IMR-90 (cell line): ENCODE measurements at regions not wholly inside any gene's neighbourhood (a gene's known extent, or its start where the extent isn't known, plus 50 kb on each side); places are given as distances from the start of the nearest gene placed in this dataset.

Experiments
- ATAC-seq: fragments of 200-7000 bp; cut with Tn5 transposase; 2 replicates; pipeline ENCODE4 v1.9.1; 2020; ENCODE audit warnings: low read depth, mild to moderate bottlenecking, moderate library complexity
- BruUV-seq: library from RNA; stranded (reverse); fragments of 400-500 nt; replicated peaks from 2 replicates; lab custom pipeline; 2021; lab: Mats Ljungman, UMichigan
- CTCF ChIA-PET: fragments of 300-600 bp; formaldehyde crosslinking; extraction: SDS; loops from one replicate; lab custom pipeline; 2021; ENCODE audit warnings: antibody characterized with exemption; lab: Yijun Ruan, JAX
- POLR2A ChIA-PET: fragments of 300-600 bp; sonication (Branson Sonifier 250); formaldehyde crosslinking; loops from one replicate; lab custom pipeline; 2022; ENCODE audit warnings: antibody characterized with exemption; ENCODE audit not compliant: unreplicated experiment; lab: Charles Lee
- DNase-seq: peaks from one replicate; pipeline ENCODE4 v3.0.0; 2013
- H2AFZ ChIP-seq: replicated peaks from 2 replicates; pipeline ENCODE3; 2013; ENCODE audit warnings: low read length, mild to moderate bottlenecking; ENCODE audit not compliant: poor library complexity
- H2AK5ac ChIP-seq: 2 replicates; pipeline ENCODE4 v1.6.1; 2013; ENCODE audit warnings: low read depth, low read length, inconsistent platforms
- H2AK9ac ChIP-seq: replicated peaks from 2 replicates; pipeline ENCODE3; 2013; ENCODE audit warnings: mild to moderate bottlenecking, low read depth, low read length, moderate library complexity; ENCODE audit not compliant: poor library complexity
- H2BK120ac ChIP-seq: 2 replicates; pipeline ENCODE4 v1.6.1; 2013; ENCODE audit warnings: low read depth, low read length, inconsistent platforms
- H2BK15ac ChIP-seq: 3 replicates; pipeline ENCODE4 v1.6.1; 2013; ENCODE audit warnings: low read depth, low read length, inconsistent platforms
- H2BK20ac ChIP-seq: 2 replicates; pipeline ENCODE4 v1.6.1; 2013; ENCODE audit warnings: low read depth, mild to moderate bottlenecking, inconsistent platforms, low read length, moderate library complexity
- H2BK5ac ChIP-seq: 2 replicates; pipeline ENCODE4 v1.6.1; 2013; ENCODE audit warnings: mild to moderate bottlenecking, low read depth, low read length, inconsistent platforms; ENCODE audit not compliant: poor library complexity, severe bottlenecking
- H3K14ac ChIP-seq: replicated peaks from 2 replicates; pipeline ENCODE4 v1.6.1; 2013; ENCODE audit warnings: low read depth, low read length, inconsistent platforms
- H3K18ac ChIP-seq: 2 replicates; pipeline ENCODE4 v1.6.1; 2013; ENCODE audit warnings: low read depth, low read length, control low read depth
- H3K23ac ChIP-seq: 2 replicates; pipeline ENCODE4 v1.6.1; 2013; ENCODE audit warnings: low read depth, low read length, inconsistent platforms
- H3K27ac ChIP-seq: 2 replicates; pipeline ENCODE4 v1.5.1; 2013; ENCODE audit warnings: mild to moderate bottlenecking, control low read depth, low read length; ENCODE audit not compliant: insufficient read depth
- H3K27me3 ChIP-seq: 2 replicates; pipeline ENCODE4 v1.6.1; 2013; ENCODE audit warnings: low read length; ENCODE audit not compliant: control insufficient read depth, insufficient read depth
- H3K36me3 ChIP-seq: 2 replicates; pipeline ENCODE4 v1.6.1; 2013; ENCODE audit warnings: low read length, mixed read lengths; ENCODE audit not compliant: control insufficient read depth, insufficient read depth
- H3K4ac ChIP-seq: 2 replicates; pipeline ENCODE4 v1.6.1; 2013; ENCODE audit warnings: low read depth, low read length, inconsistent platforms
- H3K4me1 ChIP-seq: 2 replicates; pipeline ENCODE4 v1.6.1; 2013; ENCODE audit warnings: low read length, mixed read lengths; ENCODE audit not compliant: control insufficient read depth, insufficient read depth
- H3K4me2 ChIP-seq: 2 replicates; pipeline ENCODE4 v1.6.1; 2013; ENCODE audit warnings: low read depth, mild to moderate bottlenecking, control low read depth, low read length, moderate library complexity
- H3K4me3 ChIP-seq: 2 replicates; pipeline ENCODE4 v1.5.1; 2013; ENCODE audit warnings: low read depth, mild to moderate bottlenecking, control low read depth, low read length, moderate library complexity; ENCODE audit not compliant: insufficient read depth
- H3K56ac ChIP-seq: 2 replicates; pipeline ENCODE4 v1.6.1; 2013; ENCODE audit warnings: low read length, inconsistent platforms; ENCODE audit not compliant: insufficient read depth; ENCODE audit errors: extremely low read depth
- H3K79me1 ChIP-seq, 2 experiments: 2 replicates each; pipeline ENCODE4 v1.6.1; 2013; ENCODE audit warnings: low read length in 2 of 2, inconsistent platforms in 1 of 2, low read depth in 1 of 2
- H3K9ac ChIP-seq: 2 replicates; pipeline ENCODE4 v1.6.1; 2013; ENCODE audit warnings: low read depth, low read length, control low read depth
- H3K9me1 ChIP-seq: 2 replicates; pipeline ENCODE4 v1.6.1; 2013; ENCODE audit warnings: low read length, inconsistent platforms; ENCODE audit not compliant: insufficient read depth
- H3K9me3 ChIP-seq: 2 replicates; pipeline ENCODE4 v1.6.1; 2013; ENCODE audit warnings: low read length; ENCODE audit not compliant: control insufficient read depth, insufficient read depth
- H4K20me1 ChIP-seq: 2 replicates; pipeline ENCODE4 v1.6.1; 2013; ENCODE audit warnings: low read length, inconsistent platforms; ENCODE audit not compliant: insufficient read depth
- H4K5ac ChIP-seq: 2 replicates; pipeline ENCODE4 v1.6.1; 2013; ENCODE audit warnings: mild to moderate bottlenecking, low read depth, low read length, control low read depth
- H4K8ac ChIP-seq, 2 experiments: 2 replicates each; pipeline ENCODE4 v1.6.1; 2013; ENCODE audit warnings: low read depth in 2 of 2, low read length in 2 of 2, control low read depth in 1 of 2, inconsistent platforms in 1 of 2
- H4K91ac ChIP-seq: 2 replicates; pipeline ENCODE4 v1.6.1; 2013; ENCODE audit warnings: low read depth, low read length, inconsistent platforms; ENCODE audit not compliant: insufficient read depth
- CTCF ChIP-seq: conservative IDR thresholded peaks from 2 replicates; pipeline ENCODE4 v1.5.1; 2012; ENCODE audit warnings: mild to moderate bottlenecking, low read depth, low read length, improper control_type of control experiment
- MAFK ChIP-seq: IDR thresholded peaks from 2 replicates; pipeline ENCODE4 v1.6.1; 2012; ENCODE audit warnings: low read depth, low read length, improper control_type of control experiment
- POLR2A ChIP-seq: IDR thresholded peaks from 2 replicates; pipeline ENCODE4 v1.6.1; 2012; ENCODE audit warnings: mild to moderate bottlenecking, low read depth, low read length
- RAD21 ChIP-seq: IDR thresholded peaks from 2 replicates; pipeline ENCODE4 v1.6.1; 2012; ENCODE audit warnings: low read length, improper control_type of control experiment
- RFX5 ChIP-seq: IDR thresholded peaks from 2 replicates; pipeline ENCODE4 v1.8.0; 2012; ENCODE audit warnings: low read depth, mild to moderate bottlenecking, low read length, moderate library complexity
- SMC3 ChIP-seq: fragments of 150-350 bp; IDR thresholded peaks from 2 replicates; pipeline ENCODE4 v1.6.1; 2016; ENCODE audit warnings: low read depth, mild to moderate bottlenecking, antibody characterized with exemption, low read length, moderate library complexity
- WGBS, 2 experiments: methylation state at CpG; one replicate each; pipeline versions ENCODE4 v1.1.5 to v1.1.7; 2013; ENCODE audit warnings: missing lambda C conversion rate in 2 of 2; ENCODE audit not compliant: insufficient read length in 1 of 2; ENCODE audit errors: extremely low coverage in 2 of 2; 5-methylcytosine and 5-hydroxymethylcytosine counted together
- dilution Hi-C: fragments of 300-500 bp; cut with HindIII; formaldehyde crosslinking; loops from one replicate; pipeline ENCODE4 v1.14.3; 2018; ENCODE audit warnings: low sequenced_read_pairs; ENCODE audit not compliant: unreplicated experiment
- in situ Hi-C: fragments of 300-500 bp; cut with MboI; formaldehyde crosslinking; loops from 3 replicates; pipeline ENCODE4 v1.14.3; 2019; ENCODE audit warnings: low sequenced_read_pairs, inconsistent platforms, mixed read lengths
- intact Hi-C: fragments of 100-400 bp; cut with micrococcal nuclease; formaldehyde crosslinking; loops from 2 replicates; pipeline ENCODE4 v1.10.0; 2022

GRCh38 chr11:131253142-131253655 lies 117.2 kb upstream of the NTM start:
- POLR2A ChIA-PET: no interaction called here
- H3K9ac ChIP-seq: no peak overlapping the region
- H3K56ac ChIP-seq: no peak overlapping the region
- H3K4ac ChIP-seq: no peak overlapping the region
- intact Hi-C loops: no loop called here
- no peak overlapping the region for H3K4me3 ChIP-seq
- no peak overlapping the region for H3K18ac ChIP-seq
- H3K79me1 ChIP-seq: no peaks in the 10 kb centered on the region
- H3K14ac ChIP-seq: no peak overlapping the region
- no peak overlapping the region for H2BK120ac ChIP-seq
- H3K4me1 ChIP-seq: no peaks in the 10 kb centered on the region
- H3K23ac ChIP-seq: no peak overlapping the region
- no peaks in the 10 kb centered on the region for H3K36me3 ChIP-seq
- peak; percentile 59 for ATAC-seq
- H2AK5ac ChIP-seq: no peak overlapping the region
- no peak overlapping the region for H2BK20ac ChIP-seq
- no peak overlapping the region for H2BK15ac ChIP-seq
- in situ Hi-C loops: no loop called here
- H4K20me1 ChIP-seq: no peaks in the 10 kb centered on the region
- no peak overlapping the region for H2AFZ ChIP-seq
- H4K5ac ChIP-seq: no peak overlapping the region
- no peak overlapping the region for H3K4me2 ChIP-seq
- no peak for DNase-seq
- H2BK5ac ChIP-seq: no peak overlapping the region
- no peak overlapping the region for H2AK9ac ChIP-seq
- no peaks in the 10 kb centered on the region for H3K9me1 ChIP-seq
- H4K91ac ChIP-seq: no peak overlapping the region
- BruUV-seq: no TSS peak
- H4K8ac ChIP-seq: no peak overlapping the region
- no CpG with 5 or more reads among the region's 5 CpGs for WGBS, 2 experiments
- no peaks in the 10 kb centered on the region for H3K9me3 ChIP-seq
- peaks cover 7% of the 10 kb centered on the region for H3K27me3 ChIP-seq
- H3K27ac ChIP-seq: no peak overlapping the region
- dilution Hi-C loops: no loop called here
- CTCF ChIA-PET: interaction anchor here (1.1 kb wide), 1 partner anchor 189 kb away, joined by 3 read pairs; no protein-coding TSS in a partner anchor
- TF ChIP-seq POLR2A (no peak), RAD21 (no peak), CTCF (no peak), MAFK (no peak), SMC3 (no peak), RFX5 (no peak)
